NT2/D1 (cell line): ENCODE measurements at regions not wholly inside any gene's neighbourhood (a gene's known extent, or its start where the extent isn't known, plus 50 kb on each side); places are given as distances from the start of the nearest gene placed in this dataset.

Experiments
- SUZ12 ChIP-seq: IDR thresholded peaks from 2 replicates; pipeline ENCODE4 v1.6.1; 2011; ENCODE audit not compliant: insufficient read length, insufficient read depth; ENCODE audit errors: extremely low read depth
- YY1 ChIP-seq: IDR thresholded peaks from 2 replicates; pipeline ENCODE4 v1.6.1; 2011; ENCODE audit not compliant: insufficient read length, insufficient read depth
- ZNF274 ChIP-seq: IDR thresholded peaks from 2 replicates; pipeline ENCODE4 v1.6.1; 2011; ENCODE audit warnings: mild to moderate bottlenecking, low read depth, low read length

GRCh38 chr12:88338486-88338885 is 196.4 kb downstream of the TMTC3 start:
- no peak for TF ChIP-seq ZNF274
- TF ChIP-seq YY1: no peak
- no peak for TF ChIP-seq SUZ12
